Trophoblast cell (in vitro differentiated cells and primary cell): ENCODE measurements at regions not wholly inside any gene's neighbourhood (a gene's known extent, or its start where the extent isn't known, plus 50 kb on each side); places are given as distances from the start of the nearest gene placed in this dataset.

Experiments used
- DNase-seq, 2 donors: peaks; one replicate each; pipeline ENCODE4 v3.0.0-alpha.2; 2016
- H2AFZ ChIP-seq: 2 replicates; pipeline ENCODE4 v1.6.1; 2013; ENCODE audit warnings: low read length, moderate library complexity, mild to moderate bottlenecking; ENCODE audit not compliant: insufficient read depth, poor library complexity
- H2AK5ac ChIP-seq: 2 replicates; pipeline ENCODE4 v1.6.1; 2013; ENCODE audit warnings: mild to moderate bottlenecking, low read length
- H2BK120ac ChIP-seq: 2 replicates; pipeline ENCODE4 v1.6.1; 2013; ENCODE audit warnings: low read length, mild to moderate bottlenecking, moderate library complexity; ENCODE audit not compliant: insufficient read depth, poor library complexity
- H2BK12ac ChIP-seq: 2 replicates; pipeline ENCODE4 v1.6.1; 2013; ENCODE audit warnings: mild to moderate bottlenecking, low read length, moderate library complexity
- H2BK5ac ChIP-seq: 2 replicates; pipeline ENCODE4 v1.6.1; 2013; ENCODE audit warnings: low read length, low read depth, moderate library complexity, mild to moderate bottlenecking; ENCODE audit not compliant: poor library complexity
- H3K14ac ChIP-seq: 2 replicates; pipeline ENCODE4 v1.6.1; 2013; ENCODE audit warnings: mild to moderate bottlenecking, low read length
- H3K18ac ChIP-seq: 2 replicates; pipeline ENCODE4 v1.6.1; 2013; ENCODE audit warnings: mild to moderate bottlenecking, low read length
- H3K23ac ChIP-seq: 2 replicates; pipeline ENCODE4 v1.6.1; 2013; ENCODE audit warnings: low read length
- H3K27ac ChIP-seq: 2 replicates; pipeline ENCODE4 v1.5.1; 2013; ENCODE audit warnings: low read depth, mild to moderate bottlenecking, inconsistent platforms, low read length, moderate library complexity
- H3K27me3 ChIP-seq: 2 replicates; pipeline ENCODE4 v1.6.1; 2013; ENCODE audit warnings: inconsistent platforms, mild to moderate bottlenecking, low read length, moderate library complexity; ENCODE audit not compliant: insufficient read depth
- H3K36me3 ChIP-seq, 2 experiments: 1 replicate in 1 of 2; 2 replicates in 1 of 2; pipeline ENCODE4 v1.6.1; 2013; ENCODE audit warnings: low read length in 2 of 2, mild to moderate bottlenecking in 2 of 2, moderate library complexity in 1 of 2; ENCODE audit not compliant: insufficient read depth in 2 of 2, control insufficient read depth in 1 of 2
- H3K4ac ChIP-seq: 2 replicates; pipeline ENCODE4 v1.6.1; 2013; ENCODE audit warnings: low read depth, mild to moderate bottlenecking, low read length, moderate library complexity
- H3K4me1 ChIP-seq, 2 experiments: 1 replicate in 1 of 2; 2 replicates in 1 of 2; pipeline ENCODE4 v1.6.1; 2013; ENCODE audit warnings: low read length in 2 of 2, mild to moderate bottlenecking in 2 of 2, moderate library complexity in 1 of 2; ENCODE audit not compliant: insufficient read depth in 2 of 2, control insufficient read depth in 1 of 2
- H3K4me2 ChIP-seq: 2 replicates; pipeline ENCODE4 v1.6.1; 2013; ENCODE audit warnings: inconsistent platforms, mild to moderate bottlenecking, low read length, moderate library complexity
- H3K4me3 ChIP-seq: 2 replicates; pipeline ENCODE4 v1.5.1; 2013; ENCODE audit warnings: mild to moderate bottlenecking, low read depth, low read length, inconsistent platforms
- H3K79me1 ChIP-seq: one replicate; pipeline ENCODE4 v1.6.1; 2013; ENCODE audit warnings: low read length
- H3K79me2 ChIP-seq: 2 replicates; pipeline ENCODE4 v1.6.1; 2013; ENCODE audit warnings: low read length, mild to moderate bottlenecking; ENCODE audit not compliant: control insufficient read depth, insufficient read depth, poor library complexity
- H3K9ac ChIP-seq: 2 replicates; pipeline ENCODE4 v1.6.1; 2013; ENCODE audit warnings: mild to moderate bottlenecking, low read length
- H3K9me3 ChIP-seq: 2 replicates; pipeline ENCODE4 v1.6.1; 2013; ENCODE audit warnings: low read depth, mild to moderate bottlenecking, control low read depth, inconsistent platforms, low read length; ENCODE audit not compliant: insufficient read depth
- H4K12ac ChIP-seq: 2 replicates; pipeline ENCODE4 v1.6.1; 2013; ENCODE audit warnings: low read depth, mild to moderate bottlenecking, low read length, moderate library complexity
- H4K8ac ChIP-seq: 2 replicates; pipeline ENCODE4 v1.6.1; 2013; ENCODE audit warnings: low read depth, mild to moderate bottlenecking, low read length, moderate library complexity
- H4K91ac ChIP-seq: one replicate; pipeline ENCODE4 v1.6.1; 2013; ENCODE audit warnings: low read depth, mild to moderate bottlenecking, low read length, moderate library complexity
- WGBS: extraction: QIAGEN DNeasy Blood & Tissue Kit; methylation state at CpG from one replicate; pipeline ENCODE4 v1.1.7; 2013; ENCODE audit warnings: missing lambda C conversion rate; ENCODE audit not compliant: insufficient read length, insufficient coverage; ENCODE audit errors: extremely low coverage; 5-methylcytosine and 5-hydroxymethylcytosine counted together

GRCh38 chr5:2194236-2194555 is 311.5 kb upstream of the IRX4 start:
- no CpG with 5 or more reads among the region's 6 CpGs for WGBS
- Histone ChIP-seq H3K23ac (no peak overlapping the region), H3K9ac (no peak overlapping the region), H3K27me3 (no peaks in the 10 kb centered on the region), H2BK12ac (no peak overlapping the region), H2BK5ac (no peak overlapping the region), H4K8ac (no peak overlapping the region), H3K14ac (no peak overlapping the region), H3K27ac (no peak overlapping the region), H3K79me1 (no peaks in the 10 kb centered on the region), H3K79me2 (no peaks in the 10 kb centered on the region), H2AK5ac (no peak overlapping the region), H3K4me3 (no peak overlapping the region), H3K4me1 (no peaks in the 10 kb centered on the region), H3K4ac (no peak overlapping the region), H2AFZ (no peak overlapping the region), H3K9me3 (peaks cover 5% of the 10 kb centered on the region), H3K4me2 (no peak overlapping the region), H4K12ac (no peak overlapping the region), H4K91ac (no peak overlapping the region), H3K36me3 (no peaks in the 10 kb centered on the region), H3K18ac (no peak overlapping the region), H2BK120ac (no peak overlapping the region)
- DNase-seq = no peak

- H3K27ac ChIP-seq = no peak overlapping the region
- H3K79me2 ChIP-seq = no peaks in the 10 kb centered on the region
Observed at GRCh38 chr5:2193542-2194235, 311.0 kb upstream of the IRX4 start.

GRCh38 chr5:2193142-2193541 is 310.4 kb upstream of the IRX4 start:
- no peak overlapping the region for H4K8ac ChIP-seq
- H3K4me1 ChIP-seq = no peaks in the 10 kb centered on the region
- H2BK120ac ChIP-seq = no peak overlapping the region
- no peak overlapping the region for H2AFZ ChIP-seq
- H4K12ac ChIP-seq = no peak overlapping the region
- no peak overlapping the region for H2AK5ac ChIP-seq
- no peak overlapping the region for H3K4me2 ChIP-seq
- no peak overlapping the region for H3K9ac ChIP-seq
- no peak overlapping the region for H3K18ac ChIP-seq
- H3K23ac ChIP-seq = no peak overlapping the region
- no peaks in the 10 kb centered on the region for H3K79me2 ChIP-seq
- WGBS = no CpG with 5 or more reads among the region's 6 CpGs
- H3K79me1 ChIP-seq = no peaks in the 10 kb centered on the region
- H2BK5ac ChIP-seq = no peak overlapping the region
- DNase-seq = no peak
- no peak overlapping the region for H3K27ac ChIP-seq
- no peak overlapping the region for H3K4ac ChIP-seq
- H2BK12ac ChIP-seq = no peak overlapping the region
- no peak overlapping the region for H3K4me3 ChIP-seq
- H3K9me3 ChIP-seq = peaks cover 5% of the 10 kb centered on the region
- no peak overlapping the region for H3K14ac ChIP-seq
- no peak overlapping the region for H4K91ac ChIP-seq
- H3K36me3 ChIP-seq = no peaks in the 10 kb centered on the region
- H3K27me3 ChIP-seq = no peaks in the 10 kb centered on the region

More at GRCh38 chr5:2193542-2194235, 311.0 kb upstream of the IRX4 start:
- no CpG with 5 or more reads among the region's 11 CpGs for WGBS
- no peak overlapping the region for H3K4ac ChIP-seq
- H3K79me1 ChIP-seq = no peaks in the 10 kb centered on the region
- no peak overlapping the region for H2BK5ac ChIP-seq
- H2BK12ac ChIP-seq = no peak overlapping the region
- H2AK5ac ChIP-seq = no peak overlapping the region
- H3K4me3 ChIP-seq = no peak overlapping the region
- H3K36me3 ChIP-seq = no peaks in the 10 kb centered on the region
- H3K9ac ChIP-seq = no peak overlapping the region
- H2AFZ ChIP-seq = no peak overlapping the region
- no peak overlapping the region for H3K4me2 ChIP-seq
- DNase-seq = no peak
- no peak overlapping the region for H3K14ac ChIP-seq
- H3K23ac ChIP-seq = no peak overlapping the region
- H2BK120ac ChIP-seq = no peak overlapping the region
- H3K27me3 ChIP-seq = no peaks in the 10 kb centered on the region
- H3K18ac ChIP-seq = no peak overlapping the region
- no peak overlapping the region for H4K8ac ChIP-seq
- no peak overlapping the region for H4K91ac ChIP-seq
- H4K12ac ChIP-seq = no peak overlapping the region
- H3K4me1 ChIP-seq = no peaks in the 10 kb centered on the region
- peaks cover 5% of the 10 kb centered on the region for H3K9me3 ChIP-seq

- H2BK12ac ChIP-seq = no peak overlapping the region
- no peak overlapping the region for H2AK5ac ChIP-seq
- H3K79me2 ChIP-seq = no peaks in the 10 kb centered on the region
- no peak overlapping the region for H3K18ac ChIP-seq
- H3K79me1 ChIP-seq = no peaks in the 10 kb centered on the region
- no peak overlapping the region for H3K4me3 ChIP-seq
- no peak overlapping the region for H3K4me2 ChIP-seq
- no peak overlapping the region for H4K91ac ChIP-seq
- no peaks in the 10 kb centered on the region for H3K36me3 ChIP-seq
- WGBS = no CpG with 5 or more reads among the region's 8 CpGs
- no peaks in the 10 kb centered on the region for H3K27me3 ChIP-seq
- no peak overlapping the region for H2AFZ ChIP-seq
- no peak overlapping the region for H4K12ac ChIP-seq
- H3K23ac ChIP-seq = no peak overlapping the region
- H3K4ac ChIP-seq = no peak overlapping the region
- no peak overlapping the region for H3K9ac ChIP-seq
- no peak overlapping the region for H2BK120ac ChIP-seq
- no peak overlapping the region for H4K8ac ChIP-seq
- H3K9me3 ChIP-seq = peaks cover 5% of the 10 kb centered on the region
- no peak overlapping the region for H3K27ac ChIP-seq
- H3K4me1 ChIP-seq = no peaks in the 10 kb centered on the region
- no peak for DNase-seq
- no peak overlapping the region for H3K14ac ChIP-seq
- no peak overlapping the region for H2BK5ac ChIP-seq
Observed at GRCh38 chr5:2192496-2192895, 309.8 kb upstream of the IRX4 start.
